ENCODE measurements at regions not wholly inside any gene's neighbourhood (a gene's known extent, or its start where the extent isn't known, plus 50 kb on each side); places are given as distances from the start of the nearest gene placed in this dataset.

DNA sequence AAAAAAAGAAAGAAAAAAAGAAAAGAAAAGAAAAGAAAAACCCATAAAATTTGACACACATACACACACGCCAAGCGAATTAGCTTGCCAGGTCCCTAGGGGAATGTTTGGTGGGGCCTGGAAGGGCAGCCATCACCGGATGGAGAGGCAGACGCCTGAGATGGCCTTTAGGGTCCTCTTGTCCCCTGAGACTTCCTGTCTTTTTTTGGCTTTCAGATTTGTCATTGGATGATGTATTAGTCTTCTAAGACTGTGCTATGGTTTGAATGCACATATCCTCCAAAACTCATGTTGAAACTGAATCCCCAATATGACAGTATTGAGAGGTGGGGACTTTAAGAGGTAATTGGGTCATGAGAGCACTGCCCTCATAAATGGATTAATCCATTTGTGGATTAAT, 211.8 kb downstream of the TOMM20 start:
- peaks cover 27% of the 10 kb centered on the region for H3K4me1 ChIP-seq (ENCODE audit: control insufficient read depth, insufficient read depth, low read length)
- H3K36me3 ChIP-seq (ENCODE audit: control insufficient read depth, insufficient read depth, low read length), result no peaks in the 10 kb centered on the region
- POLR2A ChIA-PET, result interaction anchor here (0.6 kb wide), 1 partner anchor 46 kb away, joined by 3 read pairs; no protein-coding TSS in a partner anchor
- intact Hi-C loops (cut with micrococcal nuclease; ENCODE audit: unreplicated experiment) (no loop called here), in situ Hi-C loops (cut with HindIII; ENCODE audit: low pct_unique_long_range_greater_than_20kb, low sequenced_read_pairs) (no loop called here)
- H3K9me3 ChIP-seq (ENCODE audit: control insufficient read depth, insufficient read depth, low read depth, low read length), result no peaks in the 10 kb centered on the region; the same call in 1 of the 2 replicates
- H3K4me3 ChIP-seq (ENCODE audit: low read depth in 2 of 2, low read length in 2 of 2), result no peak overlapping the region
- no TSS peak for BruUV-seq (replicated peaks)
- no peak for ATAC-seq
- DNase-seq (ENCODE audit: low read depth, low spot score), result no peak
- CTCF ChIA-PET, result no interaction called here
- TF ChIP-seq SIN3A (IDR thresholded peaks at IDR 0.05; ENCODE audit: borderline replicate concordance, insufficient read depth, low read depth, low read length) (no peak), POLR2AphosphoS5 (IDR thresholded peaks at IDR 0.05; ENCODE audit: low read depth, low read length) (no peak), REST (IDR thresholded peaks at IDR 0.05; ENCODE audit: insufficient read depth in 1 of 2, low read depth in 2 of 2, low read length in 1 of 2) (no peak), TCF7L2 (IDR thresholded peaks at IDR 0.05; ENCODE audit: low read depth, low read length) (no peak)
- TF ChIP-seq, protein P1, sequence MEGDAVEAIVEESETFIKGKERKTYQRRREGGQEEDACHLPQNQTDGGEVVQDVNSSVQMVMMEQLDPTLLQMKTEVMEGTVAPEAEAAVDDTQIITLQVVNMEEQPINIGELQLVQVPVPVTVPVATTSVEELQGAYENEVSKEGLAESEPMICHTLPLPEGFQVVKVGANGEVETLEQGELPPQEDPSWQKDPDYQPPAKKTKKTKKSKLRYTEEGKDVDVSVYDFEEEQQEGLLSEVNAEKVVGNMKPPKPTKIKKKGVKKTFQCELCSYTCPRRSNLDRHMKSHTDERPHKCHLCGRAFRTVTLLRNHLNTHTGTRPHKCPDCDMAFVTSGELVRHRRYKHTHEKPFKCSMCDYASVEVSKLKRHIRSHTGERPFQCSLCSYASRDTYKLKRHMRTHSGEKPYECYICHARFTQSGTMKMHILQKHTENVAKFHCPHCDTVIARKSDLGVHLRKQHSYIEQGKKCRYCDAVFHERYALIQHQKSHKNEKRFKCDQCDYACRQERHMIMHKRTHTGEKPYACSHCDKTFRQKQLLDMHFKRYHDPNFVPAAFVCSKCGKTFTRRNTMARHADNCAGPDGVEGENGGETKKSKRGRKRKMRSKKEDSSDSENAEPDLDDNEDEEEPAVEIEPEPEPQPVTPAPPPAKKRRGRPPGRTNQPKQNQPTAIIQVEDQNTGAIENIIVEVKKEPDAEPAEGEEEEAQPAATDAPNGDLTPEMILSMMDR (IDR thresholded peaks at IDR 0.05), result no peak
- H3K27me3 ChIP-seq (ENCODE audit: control insufficient read depth, insufficient read depth, low read length), result no peaks in the 10 kb centered on the region
- H3K27ac ChIP-seq (ENCODE audit: low read length), result peak overlapping the region; percentile 81

DNA sequence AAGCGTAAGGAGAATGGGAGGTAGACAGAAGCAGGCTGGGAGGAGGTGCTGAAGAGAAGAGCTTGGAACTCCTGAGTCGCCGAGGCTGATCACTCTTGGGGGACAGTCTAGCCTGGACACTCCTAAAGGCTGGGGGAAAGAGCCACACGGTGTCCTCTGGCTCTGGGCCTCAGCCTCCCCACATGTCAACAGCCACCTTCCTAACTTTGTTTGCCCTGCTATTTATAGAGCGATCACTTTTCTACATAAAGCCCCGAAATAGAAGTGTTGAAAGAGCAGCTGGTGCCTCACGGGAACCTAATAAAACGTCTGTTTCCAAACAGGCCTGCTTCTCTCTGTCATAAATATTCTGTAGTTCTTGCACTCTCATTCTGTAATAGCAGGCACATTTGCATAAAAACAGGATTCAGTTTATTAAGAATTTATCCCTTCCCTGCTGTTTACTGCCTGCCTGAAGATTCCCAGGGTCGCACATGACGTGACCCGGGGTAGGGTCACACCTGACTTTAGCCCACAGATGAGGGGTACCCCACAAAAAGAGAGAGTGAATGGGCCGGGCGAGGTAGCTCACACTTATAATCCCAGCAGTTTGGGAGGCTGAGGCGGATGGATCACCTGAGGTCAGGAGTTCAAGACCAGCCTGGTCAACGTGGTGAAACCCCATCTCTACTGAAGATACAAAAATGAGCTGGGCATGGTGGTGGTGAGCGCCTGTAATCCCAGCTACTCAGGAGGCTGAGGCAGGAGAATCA, 212.5 kb downstream of the TOMM20 start:
- ATAC-seq (no peak), DNase-seq (ENCODE audit: low read depth, low spot score) (no peak)
- CTCF ChIA-PET, result no interaction called here
- no peaks in the 10 kb centered on the region for H3K36me3 ChIP-seq (ENCODE audit: control insufficient read depth, insufficient read depth, low read length)
- peaks cover 20% of the 10 kb centered on the region for H3K4me1 ChIP-seq (ENCODE audit: control insufficient read depth, insufficient read depth, low read length)
- peak overlapping the region; percentile 81 for H3K27ac ChIP-seq (ENCODE audit: low read length)
- H3K9me3 ChIP-seq (ENCODE audit: control insufficient read depth, insufficient read depth, low read depth, low read length), result no peaks in the 10 kb centered on the region; the same call in 1 of the 2 replicates
- in situ Hi-C loops (cut with HindIII; ENCODE audit: low pct_unique_long_range_greater_than_20kb, low sequenced_read_pairs), result no loop called here
- intact Hi-C loops (cut with micrococcal nuclease; ENCODE audit: unreplicated experiment), result no loop called here
- no TSS peak for BruUV-seq (replicated peaks)
- TF ChIP-seq POLR2AphosphoS5 (IDR thresholded peaks at IDR 0.05; ENCODE audit: low read depth, low read length) (no peak), TCF7L2 (IDR thresholded peaks at IDR 0.05; ENCODE audit: low read depth, low read length) (no peak), REST (IDR thresholded peaks at IDR 0.05; ENCODE audit: insufficient read depth in 1 of 2, low read depth in 2 of 2, low read length in 1 of 2) (no peak), SIN3A (IDR thresholded peaks at IDR 0.05; ENCODE audit: borderline replicate concordance, insufficient read depth, low read depth, low read length) (no peak)
- TF ChIP-seq, protein P1 (IDR thresholded peaks at IDR 0.05), result no peak
- no peaks in the 10 kb centered on the region for H3K27me3 ChIP-seq (ENCODE audit: control insufficient read depth, insufficient read depth, low read length)
- no peak overlapping the region for H3K4me3 ChIP-seq (ENCODE audit: low read depth in 2 of 2, low read length in 2 of 2)
- POLR2A ChIA-PET, result interaction anchor here (0.6 kb wide), 1 partner anchor 13 kb away, joined by 3 read pairs; no protein-coding TSS in a partner anchor

All from Panc1 (cell line).